Ascending aorta (tissue), 2 donors: ENCODE measurements at regions not wholly inside any gene's neighbourhood (a gene's known extent, or its start where the extent isn't known, plus 50 kb on each side); places are given as distances from the start of the nearest gene placed in this dataset.

Experiments used
- DNase-seq, 2 donors: peaks; one replicate each; pipeline ENCODE4 v3.0.0-alpha.2; 2019; ENCODE audit warnings: low spot score in 2 of 2
- H3K27ac ChIP-seq, 2 donors: fragments of 200-600 bp; sonication (generic); one replicate each; pipeline ENCODE4 v1.5.1; 2016 to 2017; ENCODE audit warnings: mild to moderate bottlenecking in 1 of 2
- H3K27me3 ChIP-seq: fragments of 200-600 bp; sonication (generic); one replicate; pipeline ENCODE4 v1.5.1; 2017
- H3K36me3 ChIP-seq, 2 donors: fragments of 200-600 bp; sonication (generic); one replicate each; pipeline ENCODE4 v1.5.1; 2016
- H3K4me1 ChIP-seq, 2 donors: fragments of 200-600 bp; sonication (generic); one replicate each; pipeline ENCODE4 v1.5.1; 2016 to 2017; ENCODE audit warnings: mild to moderate bottlenecking in 1 of 2
- H3K4me3 ChIP-seq, 2 donors: fragments of 200-600 bp; sonication (generic); one replicate each; pipeline ENCODE4 v1.5.1; 2016 to 2017; ENCODE audit warnings: mild to moderate bottlenecking in 1 of 2
- H3K9me3 ChIP-seq, 2 donors: fragments of 200-600 bp; sonication (generic); one replicate each; pipeline ENCODE4 v1.5.1; 2016
- CTCF ChIP-seq, 3 experiments: fragments of 200-600 bp in 2 of 3; fragments of 450-650 bp in 1 of 3; sonication (generic) in 2 of 3; IDR thresholded peaks; one replicate each; pipeline ENCODE4 v1.5.1; 2016 to 2019; ENCODE audit warnings: antibody characterized with exemption in 3 of 3, mild to moderate bottlenecking in 1 of 3, moderate library complexity in 1 of 3
- intact Hi-C: fragments of 100-400 bp; cut with DNase I; formaldehyde crosslinking; loops from one replicate; pipeline ENCODE4 v1.15.1; 2023

GRCh38 chr1:56436912-56437417 is 142.4 kb downstream of the PLPP3 start:
- Histone ChIP-seq H3K9me3 (no peaks in the 10 kb centered on the region), H3K27me3 (no peaks in the 10 kb centered on the region), H3K27ac (no peak overlapping the region), H3K4me3 (no peak overlapping the region), H3K4me1 (peaks cover 0 to 2% of the 10 kb centered on the region in 2 donors), H3K36me3 (no peaks in the 10 kb centered on the region)
- TF ChIP-seq CTCF (IDR thresholded peaks at IDR 0.05): no peak
- intact Hi-C loops: no loop called here
- no peak for DNase-seq

GRCh38 chr1:56436296-56436695 is 143.1 kb downstream of the PLPP3 start:
- H3K4me3 ChIP-seq: no peak overlapping the region
- no peak for DNase-seq

GRCh38 chr1:56435434-56436262 is 143.7 kb downstream of the PLPP3 start:
- no peak for DNase-seq
- Histone ChIP-seq H3K4me1 (peaks cover 0 to 2% of the 10 kb centered on the region in 2 donors), H3K36me3 (no peaks in the 10 kb centered on the region), H3K27me3 (no peaks in the 10 kb centered on the region), H3K9me3 (no peaks in the 10 kb centered on the region), H3K27ac (no peak overlapping the region), H3K4me3 (no peak overlapping the region)
- no peak for TF ChIP-seq CTCF (IDR thresholded peaks at IDR 0.05)
- intact Hi-C loops: no loop called here

More at GRCh38 chr1:56436296-56436695, 143.1 kb downstream of the PLPP3 start:
- no peaks in the 10 kb centered on the region for H3K9me3 ChIP-seq
- H3K4me1 ChIP-seq: peaks cover 0 to 2% of the 10 kb centered on the region in 2 donors
- H3K36me3 ChIP-seq: no peaks in the 10 kb centered on the region
- H3K27ac ChIP-seq: no peak overlapping the region
- intact Hi-C loops: no loop called here
- TF ChIP-seq CTCF (IDR thresholded peaks at IDR 0.05): no peak
- no peaks in the 10 kb centered on the region for H3K27me3 ChIP-seq

GRCh38 chr1:56434740-56435139 is 144.6 kb downstream of the PLPP3 start:
- Histone ChIP-seq H3K27me3 (no peaks in the 10 kb centered on the region), H3K4me1 (peaks cover 0 to 2% of the 10 kb centered on the region in 2 donors), H3K4me3 (no peak overlapping the region), H3K27ac (no peak overlapping the region), H3K9me3 (no peaks in the 10 kb centered on the region), H3K36me3 (no peaks in the 10 kb centered on the region)
- intact Hi-C loops: no loop called here
- DNase-seq: no peak
- no peak for TF ChIP-seq CTCF (IDR thresholded peaks at IDR 0.05)

- no peak for TF ChIP-seq CTCF (IDR thresholded peaks at IDR 0.05)
- peak in 1 of 2 donors; percentile 28 for DNase-seq
- Histone ChIP-seq H3K9me3 (no peaks in the 10 kb centered on the region), H3K27ac (no peak overlapping the region), H3K36me3 (no peaks in the 10 kb centered on the region), H3K4me1 (no peaks in the 10 kb centered on the region), H3K27me3 (no peaks in the 10 kb centered on the region), H3K4me3 (no peak overlapping the region)
- intact Hi-C loops: no loop called here
These were observed 145.3 kb downstream of the PLPP3 start for GRCh38 chr1:56434025-56434424.
